ENCODE measurements at regions not wholly inside any gene's neighbourhood (a gene's known extent, or its start where the extent isn't known, plus 50 kb on each side); places are given as distances from the start of the nearest gene placed in this dataset.

GRCh38 chr10:44713307-44713706, 197.8 kb upstream of the TMEM72 start:
- DNase-seq (no peak), ATAC-seq (no peak)
- TF ChIP-seq, protein P1, sequence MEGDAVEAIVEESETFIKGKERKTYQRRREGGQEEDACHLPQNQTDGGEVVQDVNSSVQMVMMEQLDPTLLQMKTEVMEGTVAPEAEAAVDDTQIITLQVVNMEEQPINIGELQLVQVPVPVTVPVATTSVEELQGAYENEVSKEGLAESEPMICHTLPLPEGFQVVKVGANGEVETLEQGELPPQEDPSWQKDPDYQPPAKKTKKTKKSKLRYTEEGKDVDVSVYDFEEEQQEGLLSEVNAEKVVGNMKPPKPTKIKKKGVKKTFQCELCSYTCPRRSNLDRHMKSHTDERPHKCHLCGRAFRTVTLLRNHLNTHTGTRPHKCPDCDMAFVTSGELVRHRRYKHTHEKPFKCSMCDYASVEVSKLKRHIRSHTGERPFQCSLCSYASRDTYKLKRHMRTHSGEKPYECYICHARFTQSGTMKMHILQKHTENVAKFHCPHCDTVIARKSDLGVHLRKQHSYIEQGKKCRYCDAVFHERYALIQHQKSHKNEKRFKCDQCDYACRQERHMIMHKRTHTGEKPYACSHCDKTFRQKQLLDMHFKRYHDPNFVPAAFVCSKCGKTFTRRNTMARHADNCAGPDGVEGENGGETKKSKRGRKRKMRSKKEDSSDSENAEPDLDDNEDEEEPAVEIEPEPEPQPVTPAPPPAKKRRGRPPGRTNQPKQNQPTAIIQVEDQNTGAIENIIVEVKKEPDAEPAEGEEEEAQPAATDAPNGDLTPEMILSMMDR (IDR thresholded peaks at IDR 0.05) = no peak
- Histone ChIP-seq H3K36me3 (ENCODE audit: low read depth) (no peaks in the 10 kb centered on the region), H3K9me3 (no peaks in the 10 kb centered on the region), H3K4me3 (no peak overlapping the region), H3K4me1 (ENCODE audit: low read depth) (no peaks in the 10 kb centered on the region)
- intact Hi-C loops (cut with DNase I, micrococcal nuclease) = no loop called here

DNA sequence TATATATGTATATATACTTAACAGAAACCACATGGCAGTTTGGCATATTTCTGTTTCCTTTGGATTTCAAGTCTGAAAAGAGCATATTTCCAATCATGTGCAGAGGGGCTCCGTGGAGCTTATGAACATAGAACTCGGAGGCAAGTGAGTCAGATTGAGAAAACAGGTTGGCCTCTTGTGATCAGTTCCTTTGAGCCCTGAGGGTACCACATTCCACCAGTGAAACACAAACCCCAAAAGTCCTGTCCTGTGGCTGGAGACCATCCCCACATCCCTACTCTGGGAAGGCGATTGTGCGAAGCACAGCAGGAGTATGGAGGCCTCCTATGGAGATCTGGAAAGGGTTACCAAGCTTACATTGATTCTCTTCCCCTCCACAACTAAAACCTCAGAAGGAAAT, 196.7 kb upstream of the TMEM72 start:
- no peaks in the 10 kb centered on the region for H3K4me1 ChIP-seq (ENCODE audit: low read depth)
- no peaks in the 10 kb centered on the region for H3K36me3 ChIP-seq (ENCODE audit: low read depth)
- intact Hi-C loops (cut with DNase I, micrococcal nuclease) = no loop called here
- TF ChIP-seq, protein P1 (IDR thresholded peaks at IDR 0.05) = no peak
- DNase-seq = no peak
- no peaks in the 10 kb centered on the region for H3K9me3 ChIP-seq
- H3K4me3 ChIP-seq = no peak overlapping the region
- no peak for ATAC-seq

DNA sequence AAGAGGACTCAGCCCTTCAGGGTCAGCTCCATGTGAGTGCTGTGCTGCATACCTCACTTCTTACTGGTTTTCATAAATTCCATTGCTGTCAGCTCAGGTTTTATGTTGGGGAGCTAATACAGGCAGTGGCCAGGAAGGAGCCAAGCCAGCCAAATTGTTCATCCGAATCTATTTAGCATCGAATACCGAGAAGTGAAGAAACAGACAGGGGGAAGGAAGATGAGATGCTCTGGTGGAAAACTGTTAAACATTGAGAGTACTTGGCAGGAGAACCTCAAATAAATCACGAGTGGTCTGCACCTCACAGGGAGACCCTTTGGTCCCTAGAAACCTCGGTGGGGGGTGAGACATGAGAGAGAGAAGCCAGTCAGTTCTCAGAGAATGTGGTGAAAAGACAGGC, 196.0 kb upstream of the TMEM72 start:
- Histone ChIP-seq H3K4me3 (no peak overlapping the region), H3K36me3 (ENCODE audit: low read depth) (no peaks in the 10 kb centered on the region), H3K4me1 (ENCODE audit: low read depth) (no peaks in the 10 kb centered on the region), H3K9me3 (no peaks in the 10 kb centered on the region)
- intact Hi-C loops (cut with DNase I, micrococcal nuclease) = no loop called here
- DNase-seq = no peak
- ATAC-seq = no peak
- TF ChIP-seq, protein P1 (IDR thresholded peaks at IDR 0.05) = no peak

GRCh38 chr10:44716470-44717015, 194.6 kb upstream of the TMEM72 start:
- H3K4me1 ChIP-seq (ENCODE audit: low read depth) = no peaks in the 10 kb centered on the region
- ATAC-seq (no peak), DNase-seq (no peak)
- intact Hi-C loops (cut with DNase I, micrococcal nuclease) = no loop called here
- H3K9me3 ChIP-seq = no peaks in the 10 kb centered on the region
- H3K36me3 ChIP-seq (ENCODE audit: low read depth) = no peaks in the 10 kb centered on the region
- H3K4me3 ChIP-seq = no peak overlapping the region
- TF ChIP-seq, protein P1 (IDR thresholded peaks at IDR 0.05) = no peak

DNA sequence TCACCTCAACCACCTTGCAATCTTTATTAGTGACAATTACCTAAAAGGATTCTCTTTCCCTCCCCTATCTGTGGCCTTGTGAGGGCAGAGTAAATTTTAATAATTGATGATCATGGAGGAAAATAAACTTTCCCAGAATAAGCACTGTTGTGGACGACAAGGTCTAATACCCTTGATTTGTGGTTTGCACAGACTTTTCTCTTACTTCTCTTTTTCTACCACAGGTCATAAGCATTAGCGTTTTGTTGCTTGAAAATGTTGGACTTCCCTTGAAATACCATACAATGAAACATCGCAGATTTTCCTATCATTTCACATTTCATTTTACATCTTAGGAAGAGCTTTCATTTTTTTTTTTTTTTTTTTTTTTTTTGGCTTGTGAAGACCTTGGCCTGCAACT, 188.1 kb upstream of the TMEM72 start:
- TF ChIP-seq, protein P1 (IDR thresholded peaks at IDR 0.05) = no peak
- DNase-seq (no peak), ATAC-seq (no peak)
- Histone ChIP-seq H3K36me3 (ENCODE audit: low read depth) (no peaks in the 10 kb centered on the region), H3K4me3 (no peak overlapping the region), H3K4me1 (ENCODE audit: low read depth) (no peaks in the 10 kb centered on the region), H3K9me3 (no peaks in the 10 kb centered on the region)
- intact Hi-C loops (cut with DNase I, micrococcal nuclease) = no loop called here

All from mucosa of descending colon (tissue), 3 donors.